NCI-H2107 treated with DMSO at 0.1 percent for 48 hours (cell line): ENCODE measurements at regions not wholly inside any gene's neighbourhood (a gene's known extent, or its start where the extent isn't known, plus 50 kb on each side); places are given as distances from the start of the nearest gene placed in this dataset.

Source experiments
- DNase-seq: peaks from one replicate; lab custom pipeline; 2025; ENCODE audit not compliant: unreplicated experiment; lab: John Stamatoyannopoulos, UW

DNA sequence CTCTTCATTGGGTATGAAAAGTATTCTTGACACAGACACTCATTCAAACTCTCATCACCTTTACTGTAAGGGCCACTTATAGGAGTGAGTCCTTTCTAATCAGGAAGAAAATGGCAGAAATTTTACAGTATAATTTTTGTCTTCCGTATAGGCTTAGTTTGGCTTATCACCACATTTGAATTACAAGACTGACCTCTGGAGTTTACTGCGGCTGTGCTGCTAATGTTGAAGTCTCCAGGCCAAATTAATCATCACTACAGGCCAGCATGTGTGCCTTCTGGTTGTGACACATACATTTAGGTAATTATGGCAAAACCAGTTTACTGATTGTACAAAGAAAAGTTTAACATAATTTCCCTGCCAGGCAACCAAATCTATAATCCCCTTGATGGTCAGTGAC, 753.6 kb upstream of the GCFC2 start:
- DNase-seq: no peak

GRCh38 chr2:76461431-76461830, 750.7 kb upstream of the GCFC2 start:
- DNase-seq: no peak

DNA sequence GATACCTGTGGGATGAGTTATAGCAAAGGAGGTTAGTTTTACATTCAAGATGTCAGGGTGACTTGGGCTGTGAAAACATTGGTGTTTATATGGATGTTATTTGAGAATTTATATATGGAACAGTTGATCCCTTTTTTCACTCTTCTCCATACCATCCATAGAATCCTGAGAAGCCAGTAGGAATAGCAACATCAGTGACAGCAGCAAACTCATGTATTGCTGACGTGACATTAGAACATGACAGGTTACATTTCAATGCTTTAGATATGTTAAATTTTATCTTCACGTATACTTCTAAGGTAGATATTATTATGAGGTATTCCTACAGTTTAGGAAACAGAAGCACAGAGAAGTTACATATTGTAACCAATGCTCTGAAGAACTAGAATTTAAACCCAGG, 745.2 kb upstream of the GCFC2 start:
- DNase-seq: no peak

DNA sequence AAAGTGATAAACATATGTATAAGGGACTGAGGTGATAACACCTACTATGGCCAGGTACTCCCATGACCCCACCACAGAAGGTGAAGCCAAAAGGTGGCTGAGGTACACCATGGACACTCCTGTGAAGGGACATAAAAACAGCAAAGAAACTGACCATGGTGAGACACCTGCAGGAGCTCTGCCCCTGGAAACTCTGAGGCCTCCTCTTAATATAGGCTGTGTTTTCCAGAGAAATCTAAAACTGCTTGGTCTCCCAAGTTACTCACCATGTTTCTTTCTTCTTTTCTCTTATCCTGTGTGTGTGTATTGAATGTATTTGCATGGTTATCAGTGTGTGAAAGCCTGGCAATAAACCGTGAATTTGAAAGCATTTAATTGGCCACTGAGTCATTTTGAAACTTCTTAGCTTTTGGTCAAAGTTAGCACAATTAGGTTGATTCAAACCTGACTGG, 739.3 kb upstream of the GCFC2 start:
- no peak for DNase-seq

GRCh38 chr2:76448956-76449355, 738.2 kb upstream of the GCFC2 start:
- no peak for DNase-seq

- no peak for DNase-seq
Measured at GRCh38 chr2:76447294-76447693, 736.6 kb upstream of the GCFC2 start.

DNA sequence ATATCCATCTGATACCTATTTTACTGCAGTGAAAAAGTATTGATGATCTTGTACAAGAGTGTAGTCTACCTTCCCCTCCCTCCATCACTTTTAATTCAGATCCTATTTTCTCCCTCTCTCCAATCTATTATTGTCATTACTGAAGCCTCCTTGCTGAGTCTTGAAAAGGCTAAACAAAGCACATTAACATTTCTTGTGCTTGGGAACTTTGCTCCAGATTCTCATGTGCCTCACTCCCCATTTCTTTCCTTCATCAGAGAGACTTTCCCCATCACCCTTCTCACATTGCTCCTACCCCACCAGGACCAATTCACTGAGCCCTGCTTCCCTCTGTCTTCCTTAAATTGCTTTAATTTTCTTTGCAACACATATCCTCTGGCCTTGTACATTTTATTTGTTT, 736.2 kb upstream of the GCFC2 start:
- DNase-seq: no peak

DNA sequence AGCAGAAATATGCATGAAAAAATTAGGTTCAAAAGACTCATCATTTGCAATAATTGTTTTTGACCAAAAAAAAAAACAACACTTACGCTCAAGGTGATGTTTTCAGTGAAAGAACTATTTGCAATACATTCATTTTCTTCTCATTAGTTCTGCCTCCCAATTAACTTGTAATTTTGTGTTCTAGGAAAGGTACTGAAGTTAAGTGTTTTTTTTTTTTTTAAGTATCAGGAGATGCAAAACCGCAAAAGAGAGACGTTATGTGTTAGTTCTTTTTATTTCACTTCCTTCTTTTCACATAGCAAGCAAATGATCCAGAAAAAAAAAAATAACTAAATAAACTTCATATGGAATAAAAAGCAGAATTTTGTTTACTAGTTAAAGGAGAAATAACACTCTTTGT, 735.2 kb upstream of the GCFC2 start:
- no peak for DNase-seq

GRCh38 chr2:76444732-76445131, 734.0 kb upstream of the GCFC2 start:
- no peak for DNase-seq

- no peak for DNase-seq
Measured at GRCh38 chr2:76437564-76437963, 726.8 kb upstream of the GCFC2 start.

GRCh38 chr2:76429374-76429773, 718.7 kb upstream of the GCFC2 start:
- no peak for DNase-seq

DNA sequence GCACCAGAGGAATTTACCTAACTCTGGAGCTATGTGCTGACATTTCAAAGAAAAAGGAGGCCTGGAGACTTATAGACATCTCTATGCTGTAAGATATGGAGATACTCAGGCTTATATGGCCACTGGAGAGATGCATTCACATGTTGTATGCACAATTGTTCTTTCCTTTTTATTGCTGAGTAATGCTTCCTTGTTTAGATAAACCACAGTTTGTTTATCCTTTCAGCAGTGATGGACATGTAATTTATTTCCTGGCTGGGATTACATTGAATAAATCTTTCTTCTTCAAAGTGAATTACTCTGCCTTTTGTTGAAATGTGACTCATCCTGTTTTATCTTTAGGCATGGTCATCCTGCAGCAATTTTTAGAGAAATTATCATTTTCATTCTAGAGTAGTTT, 716.7 kb upstream of the GCFC2 start:
- DNase-seq: no peak

DNA sequence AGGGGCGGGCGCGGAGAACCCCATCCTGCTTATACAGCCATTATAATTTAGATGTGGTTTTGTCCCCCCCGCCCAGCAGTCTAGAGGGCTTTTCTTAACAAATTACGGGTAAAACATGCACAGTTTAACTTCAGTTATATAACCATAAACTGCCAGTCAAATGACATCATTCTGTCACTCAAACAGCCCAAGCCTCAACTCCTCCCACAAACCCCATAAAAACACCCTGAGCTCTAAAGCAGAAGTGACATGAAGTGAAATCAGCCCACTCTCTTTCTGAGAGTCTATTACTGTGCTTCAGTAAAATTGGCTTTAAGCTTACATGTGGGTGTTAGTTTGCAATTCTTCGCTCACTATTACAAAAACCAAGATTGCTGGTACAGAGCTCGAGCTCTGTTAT, 705.1 kb upstream of the GCFC2 start:
- no peak for DNase-seq

GRCh38 chr2:76413436-76413835, 702.7 kb upstream of the GCFC2 start:
- no peak for DNase-seq

- DNase-seq: no peak
Measured at GRCh38 chr2:76406134-76406855, 695.6 kb upstream of the GCFC2 start.

DNA sequence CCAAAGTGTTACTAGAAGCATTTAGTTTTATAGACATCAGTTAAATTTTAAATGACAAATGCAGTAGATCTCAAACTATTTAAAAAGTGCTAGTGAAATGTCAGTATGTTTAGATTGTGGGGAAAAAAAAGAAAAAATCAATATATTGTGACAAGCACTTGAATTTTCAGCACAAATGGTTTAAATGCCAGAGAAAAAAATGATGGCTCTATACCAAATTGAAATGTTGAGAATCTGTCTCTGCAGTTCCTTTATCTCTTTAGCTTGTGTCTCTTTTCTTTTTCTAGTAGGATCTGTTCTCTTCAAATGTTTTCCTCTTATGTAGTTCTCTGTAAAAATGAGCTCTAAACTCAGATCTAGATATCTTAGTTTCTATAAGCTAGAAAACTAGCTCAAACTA, 682.6 kb upstream of the GCFC2 start:
- DNase-seq: no peak

GRCh38 chr2:76391678-76392077, 681.0 kb upstream of the GCFC2 start:
- DNase-seq: peak; percentile 56

GRCh38 chr2:76387294-76387693, 676.6 kb upstream of the GCFC2 start:
- DNase-seq: no peak

DNA sequence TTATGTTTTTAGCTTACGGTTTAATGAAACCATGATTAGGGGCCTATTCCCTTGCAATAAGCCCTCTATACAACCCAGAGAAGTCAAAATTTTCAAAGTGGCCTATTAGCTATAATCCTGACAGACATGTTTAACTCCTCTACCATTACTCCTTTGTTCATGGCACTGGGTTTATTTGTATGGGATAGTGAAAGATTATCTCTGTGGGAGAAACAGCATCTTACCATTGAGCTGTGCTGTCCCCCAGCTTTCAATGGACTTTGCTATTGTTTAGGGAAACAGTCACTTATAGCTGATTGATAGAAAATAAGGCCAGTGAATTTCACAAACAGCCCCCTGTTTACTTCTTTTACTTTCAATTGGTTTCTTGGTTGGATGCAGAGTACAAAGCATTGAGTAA, 675.2 kb upstream of the GCFC2 start:
- no peak for DNase-seq

GRCh38 chr2:76381624-76382023, 670.9 kb upstream of the GCFC2 start:
- DNase-seq: no peak

GRCh38 chr2:76378140-76378539, 667.4 kb upstream of the GCFC2 start:
- no peak for DNase-seq

DNA sequence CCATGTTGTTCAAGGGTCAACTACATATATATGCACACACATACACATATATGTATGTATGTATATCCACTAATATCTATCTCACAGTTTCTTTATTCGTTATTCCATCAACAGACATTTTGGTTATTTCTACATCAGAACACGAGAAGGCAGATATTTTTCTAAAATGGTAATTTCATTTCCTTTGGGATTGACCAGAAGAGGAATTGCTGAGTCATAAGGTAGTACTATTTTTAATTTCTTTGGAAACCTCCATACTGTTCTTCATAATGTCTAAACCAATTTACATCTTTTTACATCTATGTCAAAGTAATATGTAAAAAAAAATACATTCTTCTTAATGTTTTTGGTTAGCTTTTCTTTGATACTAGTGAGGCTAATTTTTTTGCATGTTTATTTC, 630.7 kb upstream of the GCFC2 start:
- no peak for DNase-seq

DNA sequence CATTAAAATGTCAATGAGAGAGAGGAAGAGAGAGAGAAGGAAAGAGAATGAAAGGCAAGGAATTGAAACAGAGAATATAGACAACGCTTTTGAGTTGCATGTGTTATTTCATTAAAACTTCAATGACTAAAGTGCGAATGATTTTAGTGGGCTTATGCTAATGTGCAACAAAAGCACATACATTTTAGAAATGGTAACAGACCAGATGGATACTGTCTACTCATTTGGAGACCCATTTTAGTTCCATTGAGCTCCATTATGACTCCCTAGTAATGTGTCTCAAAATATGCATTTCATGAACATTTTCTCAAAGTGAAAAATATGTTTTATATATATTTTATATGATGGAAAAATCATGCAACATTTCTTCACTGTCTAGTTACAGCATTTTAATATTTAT, 622.2 kb upstream of the GCFC2 start:
- DNase-seq: no peak
